DOHH2 (cell line): ENCODE measurements at regions not wholly inside any gene's neighbourhood (a gene's known extent, or its start where the extent isn't known, plus 50 kb on each side); places are given as distances from the start of the nearest gene placed in this dataset.

ENCODE experiments used
- H3F3A ChIP-seq: fragments of 200-600 bp; sonication (generic), shearing (Covaris generic); 2 replicates; pipeline ENCODE4 v1.6.0; 2016; ENCODE audit warnings: antibody characterized with exemption, mild to moderate bottlenecking; ENCODE audit not compliant: control insufficient read depth, insufficient read depth
- H3K27ac ChIP-seq: fragments of 200-600 bp; sonication (generic); 2 replicates; pipeline ENCODE4 v1.5.1; 2014; ENCODE audit warnings: low read depth, mild to moderate bottlenecking, low read length, moderate library complexity
- H3K27me3 ChIP-seq: fragments of 200-600 bp; sonication (generic); 2 replicates; pipeline ENCODE4 v1.6.1; 2014; ENCODE audit warnings: mild to moderate bottlenecking, low read length, mixed read lengths; ENCODE audit not compliant: control insufficient read depth
- H3K36me3 ChIP-seq: fragments of 200-600 bp; sonication (generic); 2 replicates; pipeline ENCODE4 v1.6.1; 2014; ENCODE audit warnings: mild to moderate bottlenecking, low read length, moderate library complexity, mixed read lengths; ENCODE audit not compliant: control insufficient read depth
- H3K4me1 ChIP-seq: fragments of 200-600 bp; sonication (generic); 2 replicates; pipeline ENCODE4 v1.6.1; 2014; ENCODE audit warnings: mild to moderate bottlenecking, low read length, mixed read lengths; ENCODE audit not compliant: control insufficient read depth
- H3K4me2 ChIP-seq: fragments of 200-600 bp; sonication (generic); 2 replicates; pipeline ENCODE4 v1.6.0; 2014; ENCODE audit warnings: mild to moderate bottlenecking, low read length, moderate library complexity
- H3K4me3 ChIP-seq: fragments of 200-600 bp; sonication (generic); 2 replicates; pipeline ENCODE4 v1.5.1; 2014; ENCODE audit warnings: mild to moderate bottlenecking, low read length, mixed read lengths
- H3K79me2 ChIP-seq: fragments of 200-600 bp; sonication (generic); 2 replicates; pipeline ENCODE4 v1.6.1; 2014; ENCODE audit warnings: mild to moderate bottlenecking, low read length, mixed read lengths; ENCODE audit not compliant: control insufficient read depth
- H3K9me2 ChIP-seq: fragments of 200-600 bp; sonication (generic); replicated peaks from 2 replicates; pipeline ENCODE4 v1.6.1; 2014; ENCODE audit warnings: mild to moderate bottlenecking, low read length, mixed read lengths; ENCODE audit not compliant: control insufficient read depth
- H3K9me3 ChIP-seq: fragments of 200-600 bp; sonication (generic); 2 replicates; pipeline ENCODE4 v1.6.1; 2014; ENCODE audit warnings: antibody characterized with exemption, low read length, mixed read lengths; ENCODE audit not compliant: control insufficient read depth, insufficient read depth
- H4K20me1 ChIP-seq: fragments of 200-600 bp; sonication (generic); 2 replicates; pipeline ENCODE4 v1.6.0; 2014; ENCODE audit warnings: low read depth, mild to moderate bottlenecking, antibody characterized with exemption, low read length, moderate library complexity; ENCODE audit not compliant: control insufficient read depth, insufficient read depth
- EZH2phosphoT487 ChIP-seq: fragments of 200-600 bp; sonication (generic); IDR thresholded peaks from 2 replicates; pipeline ENCODE4 v1.6.1; 2017; ENCODE audit warnings: borderline replicate concordance, mild to moderate bottlenecking, antibody characterized with exemption, low read length, moderate library complexity, mixed read lengths
- TF ChIP-seq, protein P1 (sequence below): fragments of 200-600 bp; sonication (generic); IDR thresholded peaks from one replicate; pipeline ENCODE4 v1.5.1; 2014; ENCODE audit warnings: antibody characterized with exemption, mild to moderate bottlenecking, low read depth, low read length; ENCODE audit not compliant: poor library complexity, severe bottlenecking

DNA sequence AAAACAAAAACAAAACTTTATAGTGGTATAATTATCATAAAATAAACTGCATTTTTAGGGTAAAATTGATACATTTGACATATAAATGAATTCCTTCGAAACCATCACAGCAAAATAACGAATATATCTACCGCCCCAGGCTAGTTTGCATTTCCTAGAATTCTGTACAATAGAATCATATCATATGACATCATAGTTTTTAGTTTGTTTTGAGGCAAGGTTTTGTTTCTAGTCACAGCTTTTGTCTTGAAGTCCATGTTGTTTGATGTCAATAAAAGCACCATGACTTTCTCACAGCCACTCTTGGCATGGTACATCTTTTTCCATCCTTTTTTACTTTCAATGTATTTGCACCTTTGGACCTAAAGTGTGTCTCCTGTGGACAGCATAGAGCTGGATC is 102.9 kb downstream of the FOXL3 start:
- Histone ChIP-seq H3F3A (no peaks in the 10 kb centered on the region), H3K4me1 (no peaks in the 10 kb centered on the region), H4K20me1 (no peaks in the 10 kb centered on the region), H3K9me3 (peaks cover 61% of the 10 kb centered on the region; the same call in 1 of the 2 replicates), H3K79me2 (no peaks in the 10 kb centered on the region), H3K4me2 (no peak overlapping the region), H3K27ac (no peak overlapping the region), H3K36me3 (no peaks in the 10 kb centered on the region), H3K9me2 (no peaks in the 10 kb centered on the region), H3K4me3 (no peak overlapping the region), H3K27me3 (no peaks in the 10 kb centered on the region)
- TF ChIP-seq EZH2phosphoT487, result no peak
- TF ChIP-seq, protein P1, sequence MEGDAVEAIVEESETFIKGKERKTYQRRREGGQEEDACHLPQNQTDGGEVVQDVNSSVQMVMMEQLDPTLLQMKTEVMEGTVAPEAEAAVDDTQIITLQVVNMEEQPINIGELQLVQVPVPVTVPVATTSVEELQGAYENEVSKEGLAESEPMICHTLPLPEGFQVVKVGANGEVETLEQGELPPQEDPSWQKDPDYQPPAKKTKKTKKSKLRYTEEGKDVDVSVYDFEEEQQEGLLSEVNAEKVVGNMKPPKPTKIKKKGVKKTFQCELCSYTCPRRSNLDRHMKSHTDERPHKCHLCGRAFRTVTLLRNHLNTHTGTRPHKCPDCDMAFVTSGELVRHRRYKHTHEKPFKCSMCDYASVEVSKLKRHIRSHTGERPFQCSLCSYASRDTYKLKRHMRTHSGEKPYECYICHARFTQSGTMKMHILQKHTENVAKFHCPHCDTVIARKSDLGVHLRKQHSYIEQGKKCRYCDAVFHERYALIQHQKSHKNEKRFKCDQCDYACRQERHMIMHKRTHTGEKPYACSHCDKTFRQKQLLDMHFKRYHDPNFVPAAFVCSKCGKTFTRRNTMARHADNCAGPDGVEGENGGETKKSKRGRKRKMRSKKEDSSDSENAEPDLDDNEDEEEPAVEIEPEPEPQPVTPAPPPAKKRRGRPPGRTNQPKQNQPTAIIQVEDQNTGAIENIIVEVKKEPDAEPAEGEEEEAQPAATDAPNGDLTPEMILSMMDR, result no peak

DNA sequence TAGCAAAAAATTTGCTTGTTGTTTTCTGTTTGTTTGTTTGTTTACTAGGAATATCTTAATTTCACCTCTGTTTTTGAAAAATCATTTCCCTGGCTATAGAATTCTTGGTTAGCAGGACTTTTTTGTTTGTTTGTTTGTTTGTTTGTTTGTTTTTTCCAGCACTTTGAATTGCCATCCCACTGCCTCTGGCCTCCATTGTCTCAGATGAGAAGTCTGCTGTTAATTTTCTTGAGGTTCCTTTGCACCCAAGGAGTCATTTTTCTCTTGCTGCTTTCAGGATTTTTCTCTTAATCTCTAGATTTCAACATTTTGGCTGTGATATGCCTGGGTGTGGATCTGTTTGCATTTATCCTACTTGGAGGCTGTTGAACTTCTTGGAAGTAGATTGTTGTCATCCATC is 105.7 kb downstream of the FOXL3 start:
- TF ChIP-seq, protein P1, result no peak
- TF ChIP-seq EZH2phosphoT487, result no peak
- no peak overlapping the region for H3K4me2 ChIP-seq
- H3K27ac ChIP-seq, result no peak overlapping the region
- no peaks in the 10 kb centered on the region for H3K9me2 ChIP-seq
- H3K36me3 ChIP-seq, result no peaks in the 10 kb centered on the region
- H3K9me3 ChIP-seq, result peaks cover 53% of the 10 kb centered on the region; the same call in 1 of the 2 replicates
- no peaks in the 10 kb centered on the region for H3K4me1 ChIP-seq
- H3F3A ChIP-seq, result no peaks in the 10 kb centered on the region
- no peaks in the 10 kb centered on the region for H3K27me3 ChIP-seq
- no peaks in the 10 kb centered on the region for H3K79me2 ChIP-seq
- H4K20me1 ChIP-seq, result no peaks in the 10 kb centered on the region
- H3K4me3 ChIP-seq, result no peak overlapping the region

DNA sequence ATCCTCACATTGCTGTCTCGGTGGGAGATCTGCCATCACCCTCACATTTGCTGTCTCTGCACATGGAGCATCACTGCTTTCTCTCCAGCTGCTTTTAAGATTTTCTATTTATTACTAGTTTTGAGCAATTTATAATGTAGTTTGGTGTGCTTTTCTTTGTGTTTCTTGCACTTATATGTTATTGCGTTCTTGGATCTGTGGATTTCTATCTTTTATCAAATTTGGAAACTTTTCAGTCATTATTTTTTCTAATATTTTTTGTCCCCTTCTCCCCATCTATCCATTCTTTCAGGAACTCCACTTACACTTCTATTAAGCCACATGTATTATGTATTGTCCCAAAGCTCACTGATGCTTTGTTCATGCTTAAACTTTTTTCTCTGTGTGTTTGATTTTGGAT is 108.9 kb downstream of the FOXL3 start:
- TF ChIP-seq, protein P1, result no peak
- no peak for TF ChIP-seq EZH2phosphoT487
- no peaks in the 10 kb centered on the region for H3K4me1 ChIP-seq
- no peaks in the 10 kb centered on the region for H3K36me3 ChIP-seq
- H3K9me2 ChIP-seq, result no peaks in the 10 kb centered on the region
- no peak overlapping the region for H3K4me2 ChIP-seq
- H3F3A ChIP-seq, result no peaks in the 10 kb centered on the region
- H3K27me3 ChIP-seq, result no peaks in the 10 kb centered on the region
- H3K27ac ChIP-seq, result no peak overlapping the region
- H3K79me2 ChIP-seq, result no peaks in the 10 kb centered on the region
- peaks cover 39% of the 10 kb centered on the region; the same call in 1 of the 2 replicates for H3K9me3 ChIP-seq
- no peaks in the 10 kb centered on the region for H4K20me1 ChIP-seq
- H3K4me3 ChIP-seq, result no peak overlapping the region
